GM18951 (cell line): ENCODE measurements at regions not wholly inside any gene's neighbourhood (a gene's known extent, or its start where the extent isn't known, plus 50 kb on each side); places are given as distances from the start of the nearest gene placed in this dataset.

ENCODE experiments used
- POLR2A ChIP-seq: IDR thresholded peaks from 4 replicates; pipeline ENCODE4 v1.6.1; 2011; ENCODE audit warnings: mild to moderate bottlenecking; ENCODE audit not compliant: insufficient read length, insufficient read depth; ENCODE audit errors: extremely low read depth
- in situ Hi-C: fragments of 300-500 bp; cut with MboI; formaldehyde crosslinking; loops from one replicate; pipeline ENCODE4 v1.12.0; 2022; ENCODE audit warnings: low sequenced_read_pairs, mixed read lengths, inconsistent platforms; ENCODE audit not compliant: unreplicated experiment

DNA sequence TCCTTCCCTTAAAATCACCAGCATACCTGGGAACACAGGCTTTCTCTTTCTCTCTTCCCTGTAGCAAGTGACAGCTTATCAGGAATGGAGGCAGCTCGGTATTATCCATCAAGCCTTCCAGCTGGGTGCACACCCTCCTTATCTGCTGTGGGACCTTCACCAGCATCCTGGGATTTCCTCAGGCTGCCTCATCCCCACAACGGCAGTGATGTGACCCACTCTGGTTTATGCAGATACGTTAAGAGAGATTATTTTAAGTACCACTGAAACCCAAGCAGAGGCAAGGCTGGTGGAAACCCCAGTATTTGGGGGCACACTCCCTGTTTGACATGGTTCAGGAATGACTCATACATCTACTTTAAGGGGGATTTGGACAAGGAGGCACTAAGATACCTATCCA, 192.1 kb downstream of the TM9SF2 start:
- no peak for TF ChIP-seq POLR2A
- in situ Hi-C loops: no loop called here

DNA sequence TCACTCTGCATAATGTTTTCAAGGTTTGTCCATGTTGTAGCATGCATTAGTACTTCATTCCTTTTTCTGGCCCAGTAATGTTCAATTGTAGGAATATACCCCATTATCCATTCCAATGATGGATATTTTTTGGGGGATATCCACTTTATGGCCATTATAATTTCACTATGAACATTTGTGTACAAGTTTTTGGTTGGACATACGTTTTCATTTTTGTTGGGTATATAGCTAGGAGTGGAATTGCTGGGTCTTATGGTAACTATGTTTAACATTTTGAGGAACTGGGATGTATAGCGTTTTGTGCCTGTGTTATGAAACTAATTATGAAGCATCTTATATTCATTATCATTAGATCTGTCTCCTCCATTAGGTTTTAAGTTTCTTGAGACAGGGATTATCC, 191.6 kb downstream of the TM9SF2 start:
- TF ChIP-seq POLR2A: no peak
- in situ Hi-C loops: no loop called here

DNA sequence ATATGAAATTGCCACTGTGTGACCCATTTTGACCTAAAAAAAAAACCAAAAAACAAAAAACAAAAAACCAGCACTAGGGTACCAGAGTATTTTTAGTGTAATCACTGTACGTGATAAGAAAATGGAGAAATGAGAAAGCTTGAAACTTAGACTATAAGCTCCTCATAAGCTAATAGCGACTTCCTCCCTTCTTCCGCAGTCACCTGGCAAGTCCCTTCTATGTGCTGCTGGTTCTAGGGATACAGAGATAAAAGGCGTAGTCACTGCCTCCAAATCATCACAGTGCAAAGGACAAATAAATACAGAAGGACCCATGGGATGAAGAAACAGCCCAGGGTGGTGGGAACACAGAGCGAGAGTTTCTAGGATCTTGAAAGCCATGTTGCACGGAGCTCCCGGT, 190.3 kb downstream of the TM9SF2 start:
- in situ Hi-C loops: no loop called here
- no peak for TF ChIP-seq POLR2A

DNA sequence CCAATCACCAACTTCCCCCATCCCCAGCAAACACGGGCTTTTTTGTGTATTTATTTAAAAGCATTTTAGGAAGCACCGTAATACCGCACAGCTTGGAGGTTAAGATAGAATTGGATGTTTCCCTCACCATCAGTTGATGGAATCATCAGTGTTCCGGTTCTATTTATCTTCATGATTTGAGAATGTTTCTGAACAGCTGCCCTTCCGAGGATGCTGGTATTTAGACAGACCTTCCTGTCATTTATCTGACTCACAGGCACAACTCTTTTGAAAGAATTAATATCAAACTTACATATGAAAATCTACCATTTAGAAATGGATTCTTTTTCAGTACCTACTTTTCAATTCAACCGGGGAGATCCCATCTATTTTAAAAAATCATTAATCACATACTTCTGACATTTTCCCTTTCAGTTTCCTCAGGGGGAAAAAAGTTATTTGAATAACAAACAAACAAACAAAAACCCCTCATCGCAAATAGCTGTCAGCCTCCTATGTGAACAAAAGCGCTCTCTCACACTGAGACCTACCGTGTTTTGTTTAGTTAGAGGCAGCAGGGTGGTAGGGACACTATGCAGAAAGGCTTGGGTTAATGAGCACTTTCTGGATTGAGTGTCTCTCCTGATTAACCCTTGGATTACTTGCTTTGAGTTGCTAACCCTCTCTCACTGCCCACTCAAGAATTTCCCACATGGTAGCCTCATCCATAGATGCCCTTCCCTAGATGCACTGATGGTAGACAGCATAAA, 189.3 kb downstream of the TM9SF2 start:
- TF ChIP-seq POLR2A: no peak
- in situ Hi-C loops: no loop called here

DNA sequence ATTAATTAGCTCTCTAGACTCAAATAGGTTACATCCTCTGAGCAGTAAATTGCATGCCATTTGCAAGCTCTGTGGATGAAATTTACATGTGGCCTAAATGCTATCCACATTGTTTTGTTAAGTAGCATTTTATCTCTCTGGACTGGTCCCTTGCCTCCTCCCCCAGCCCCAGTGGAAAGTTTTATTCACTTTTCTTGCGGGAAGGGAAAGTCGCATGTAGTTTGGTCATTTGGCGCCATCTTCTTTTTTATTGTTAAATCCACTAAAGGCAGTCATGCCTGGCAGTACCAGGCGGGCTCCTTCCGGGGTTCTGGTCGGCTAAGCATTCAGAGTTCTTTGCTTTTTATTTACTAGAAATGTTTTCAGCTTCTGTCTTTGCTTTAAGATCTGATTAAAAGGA, 188.7 kb downstream of the TM9SF2 start:
- in situ Hi-C loops: no loop called here

DNA sequence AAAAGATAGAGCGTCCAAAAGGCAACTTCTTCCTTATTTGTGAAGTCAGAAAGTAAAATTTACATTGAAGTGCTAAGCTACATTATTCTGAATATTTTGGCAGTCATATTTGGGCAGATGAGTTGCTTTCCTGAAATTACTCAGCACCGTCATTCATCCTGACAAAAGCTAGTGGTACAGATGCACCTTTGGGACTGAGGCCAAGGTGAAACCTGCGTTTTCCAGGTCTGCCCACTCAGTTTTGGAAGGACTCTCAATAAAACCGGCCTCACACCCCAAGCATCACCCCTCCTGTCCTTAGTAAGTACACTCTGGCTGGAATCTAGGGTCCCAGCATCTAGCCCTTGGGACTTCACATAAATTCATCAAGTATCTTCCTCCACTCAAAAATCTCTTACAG, 187.5 kb downstream of the TM9SF2 start:
- TF ChIP-seq POLR2A: no peak
- in situ Hi-C loops: no loop called here

More for the DNA sequence above, 188.7 kb downstream of the TM9SF2 start:
- TF ChIP-seq POLR2A: no peak

DNA sequence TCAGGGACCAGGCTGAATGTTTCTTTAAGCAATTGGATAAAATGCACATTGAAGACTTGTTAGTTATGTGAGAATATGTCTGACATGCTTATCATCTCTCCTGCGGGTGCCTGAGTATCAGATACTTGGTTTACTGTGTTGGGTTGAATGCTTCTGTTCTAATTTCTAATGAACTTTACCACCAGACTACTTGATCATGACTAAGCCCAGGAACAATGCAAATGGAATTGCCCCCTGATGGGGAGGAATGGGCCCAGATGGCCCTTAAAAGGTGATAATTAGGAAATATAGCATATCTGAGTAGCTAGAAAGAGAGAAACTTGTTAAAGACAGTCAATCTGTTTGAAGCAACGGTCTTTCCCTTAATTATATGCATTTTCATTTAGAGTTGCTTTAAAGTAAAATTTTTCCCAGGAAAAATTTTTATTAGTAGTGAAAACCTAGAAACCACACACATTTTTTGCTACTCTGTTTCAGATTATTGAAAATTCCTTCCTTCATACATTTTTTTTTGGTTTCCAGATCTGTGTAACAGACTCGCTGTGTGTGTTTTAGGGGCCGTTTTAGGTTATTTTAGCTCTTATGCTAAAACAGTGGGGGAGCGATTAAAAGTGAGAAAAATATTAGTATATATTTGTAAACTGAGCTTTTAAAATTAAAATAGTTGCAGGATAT, 186.6 kb downstream of the TM9SF2 start:
- in situ Hi-C loops: no loop called here
- no peak for TF ChIP-seq POLR2A

DNA sequence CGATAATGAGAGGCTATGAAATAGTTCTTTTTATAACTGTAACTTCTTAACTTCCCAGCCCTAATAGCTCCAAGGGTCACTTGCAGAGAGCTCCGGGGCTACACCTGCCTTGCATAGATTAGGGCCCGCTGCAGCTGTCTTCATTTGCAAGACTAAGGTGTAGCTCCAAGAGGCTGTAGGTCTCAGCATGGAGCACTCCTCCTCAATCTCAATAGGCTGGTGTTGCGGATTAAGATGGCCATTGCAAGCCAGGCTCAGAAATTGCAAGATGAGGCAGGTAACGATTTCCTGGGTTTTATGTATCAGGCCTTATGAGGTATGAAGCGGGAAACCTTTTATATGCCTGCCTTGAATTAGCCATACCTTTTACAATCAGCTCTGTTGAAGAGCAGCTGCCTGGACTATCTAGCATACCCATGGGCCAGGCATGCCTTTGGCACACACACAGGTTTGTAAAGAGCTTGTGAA, 185.7 kb downstream of the TM9SF2 start:
- TF ChIP-seq POLR2A: no peak

DNA sequence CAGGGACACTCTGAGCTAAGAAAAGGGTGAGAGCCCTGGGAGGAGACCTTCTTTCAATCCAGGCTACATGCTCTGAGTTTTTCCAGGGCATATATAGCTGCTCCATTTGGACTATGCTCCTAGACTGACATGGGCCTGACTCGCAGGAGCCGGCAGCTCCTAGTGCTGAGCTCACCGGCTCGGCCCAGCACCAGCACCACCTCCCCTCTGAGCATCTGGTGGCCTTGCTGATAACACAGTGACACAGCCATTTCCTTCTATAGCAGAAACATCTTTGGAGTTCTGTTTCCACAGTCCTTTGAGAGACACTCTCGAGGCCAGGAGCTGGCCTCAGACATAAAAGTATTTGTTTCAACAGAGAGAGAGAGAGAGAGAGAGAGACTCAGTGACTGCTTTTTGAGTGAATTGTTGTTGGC, 184.9 kb downstream of the TM9SF2 start:
- TF ChIP-seq POLR2A: no peak
- in situ Hi-C loops: no loop called here

More for the DNA sequence above, 185.7 kb downstream of the TM9SF2 start:
- in situ Hi-C loops: no loop called here

DNA sequence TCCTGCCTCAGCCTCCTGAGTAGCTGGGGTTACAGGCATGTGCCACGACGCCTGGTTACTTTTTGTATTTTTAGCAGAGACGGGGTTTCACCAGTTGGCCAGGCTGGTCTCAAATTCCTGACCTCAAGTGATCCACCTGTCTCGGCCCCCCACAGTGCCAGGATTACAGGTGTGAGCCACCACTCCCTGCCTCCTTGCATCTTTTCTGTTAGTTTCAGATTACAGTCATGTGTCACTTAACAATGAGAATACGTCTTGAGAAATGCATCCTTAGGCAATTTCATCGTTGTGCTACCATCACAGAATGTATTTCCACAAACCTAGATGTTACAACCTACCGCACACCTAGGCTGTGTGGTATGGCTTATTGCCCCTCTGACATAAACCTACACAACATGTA, 180.4 kb downstream of the TM9SF2 start:
- TF ChIP-seq POLR2A: no peak
- in situ Hi-C loops: no loop called here

DNA sequence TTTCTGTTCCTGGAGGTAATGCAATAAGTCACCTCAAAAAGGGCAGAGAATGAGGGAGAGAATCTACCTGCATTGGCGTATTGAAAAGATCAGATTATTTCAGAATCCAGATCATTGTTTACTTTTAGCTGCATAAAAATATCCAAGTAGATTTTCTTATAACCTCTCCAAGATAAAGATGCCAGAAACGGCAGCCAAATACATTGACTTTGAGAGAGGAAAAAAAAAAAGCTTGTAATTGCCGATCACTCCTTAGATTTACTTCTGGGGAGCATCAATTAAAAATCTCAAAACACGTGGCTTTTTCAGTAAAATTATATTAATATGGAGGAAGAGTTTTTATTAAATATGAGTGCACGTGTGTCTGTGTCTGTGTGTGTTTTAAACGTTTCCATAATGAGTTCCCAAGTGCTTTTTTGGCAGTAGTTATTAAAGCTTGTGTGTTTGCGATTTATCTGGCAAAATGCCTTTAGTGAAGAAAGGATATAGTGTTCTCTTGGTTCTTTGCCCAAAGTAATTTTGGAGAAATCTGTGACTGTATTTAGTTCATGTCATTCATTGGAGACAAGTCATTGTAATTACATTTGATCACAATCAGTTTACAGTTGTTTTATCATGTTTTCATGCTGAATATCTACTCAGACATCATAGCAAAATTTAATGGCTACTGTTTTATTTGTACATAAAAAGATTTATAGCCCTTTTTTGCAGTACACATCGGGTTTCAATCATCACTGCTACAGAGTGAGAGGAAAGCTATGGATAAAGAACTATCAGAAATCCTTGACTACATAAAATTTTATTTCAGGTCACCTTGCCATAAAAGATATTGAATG, 176.1 kb downstream of the TM9SF2 start:
- in situ Hi-C loops: no loop called here
- TF ChIP-seq POLR2A: no peak

DNA sequence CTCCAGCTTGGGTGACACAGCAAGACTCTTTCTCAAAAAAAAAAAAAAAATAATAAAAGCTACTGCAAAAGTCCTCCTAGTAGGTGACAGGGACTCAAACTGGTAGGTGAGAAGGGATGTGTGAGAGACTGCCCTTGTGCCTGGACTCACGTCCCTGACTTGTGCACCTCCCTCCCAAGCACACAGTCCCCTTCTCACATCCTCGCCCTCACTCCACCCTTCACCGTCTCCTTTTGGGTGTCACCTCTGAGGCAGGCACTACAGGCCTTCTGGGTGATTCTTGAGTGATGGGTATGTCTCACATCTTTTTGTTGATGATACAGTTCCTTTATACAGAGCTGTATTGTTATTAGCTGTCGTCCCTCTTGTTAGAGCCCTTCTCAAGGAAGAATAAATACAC, 170.5 kb downstream of the TM9SF2 start:
- in situ Hi-C loops: loop anchor here (25.0 kb wide), 2 partner anchors 566 to 841 kb away; no protein-coding TSS in a partner anchor
- no peak for TF ChIP-seq POLR2A

DNA sequence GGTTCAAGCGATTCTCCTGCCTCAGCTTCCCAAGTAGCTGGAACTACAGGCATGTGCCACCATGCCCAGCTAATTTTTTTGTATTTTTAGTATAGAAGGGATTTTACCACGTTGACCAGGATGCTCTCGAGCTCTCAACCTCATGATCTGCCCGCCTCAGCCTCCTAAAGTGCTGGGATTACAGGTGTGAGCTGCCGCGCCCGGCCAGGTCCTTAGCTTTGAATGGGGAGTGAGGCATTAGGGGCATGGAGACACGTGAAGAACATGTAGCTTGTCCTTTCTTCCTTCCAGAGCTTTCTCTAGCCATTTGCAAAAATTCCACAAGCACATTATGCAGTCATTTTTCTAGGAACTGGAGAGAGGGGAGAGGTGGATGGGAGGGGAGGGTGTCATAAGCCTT, 167.8 kb downstream of the TM9SF2 start:
- in situ Hi-C loops: loop anchor here (25.0 kb wide), 2 partner anchors 568 to 843 kb away; no protein-coding TSS in a partner anchor
